Fibroblast of the aortic adventitia (primary cell): ENCODE measurements at regions not wholly inside any gene's neighbourhood (a gene's known extent, or its start where the extent isn't known, plus 50 kb on each side); places are given as distances from the start of the nearest gene placed in this dataset.

Source experiments
- DNase-seq: peaks from one replicate; pipeline ENCODE4 v3.0.0-alpha.2; 2010; ENCODE audit warnings: low read depth
- H3K4me3 ChIP-seq: 2 replicates; pipeline ENCODE4 v1.5.1; 2011; ENCODE audit warnings: low read depth, mild to moderate bottlenecking, control low read depth, low read length, moderate library complexity
- TF ChIP-seq, protein P1 (sequence below): IDR thresholded peaks from 2 replicates; pipeline ENCODE4 v1.5.1; 2011; ENCODE audit warnings: mild to moderate bottlenecking, low read length, control low read depth, inconsistent platforms; ENCODE audit not compliant: insufficient read depth

DNA sequence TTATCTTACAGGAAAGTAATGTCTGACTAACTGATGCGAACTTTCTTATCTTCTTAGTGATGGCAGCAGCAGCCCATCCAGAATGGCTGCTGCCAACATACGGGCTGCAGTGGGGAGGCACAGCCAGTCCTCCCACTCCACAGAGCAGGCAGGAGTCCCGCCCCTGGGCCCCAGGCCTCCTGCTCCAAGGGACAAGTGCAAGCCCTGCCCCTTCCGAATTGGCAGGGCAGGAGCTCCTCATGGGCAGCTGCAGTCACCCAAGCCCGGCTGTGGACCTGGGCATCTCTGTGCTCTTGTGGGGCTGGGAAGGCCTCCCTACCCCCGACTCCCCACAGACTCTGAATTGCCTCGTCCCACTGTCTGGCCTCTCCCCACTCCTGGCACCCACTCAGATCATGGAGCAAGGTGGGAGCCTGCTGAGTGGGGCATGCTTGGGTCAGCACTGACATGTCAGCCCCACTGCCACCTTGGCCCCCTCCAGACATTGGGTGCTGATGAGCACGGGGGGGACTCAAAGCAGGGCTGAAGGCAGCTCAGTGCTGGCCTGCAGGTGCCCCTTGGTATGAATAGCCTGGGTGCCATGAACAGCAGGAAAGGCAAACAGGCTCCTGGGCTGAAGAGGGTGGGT is 618.9 kb upstream of the KCNMB2 start:
- no peak for DNase-seq
- TF ChIP-seq, protein P1, sequence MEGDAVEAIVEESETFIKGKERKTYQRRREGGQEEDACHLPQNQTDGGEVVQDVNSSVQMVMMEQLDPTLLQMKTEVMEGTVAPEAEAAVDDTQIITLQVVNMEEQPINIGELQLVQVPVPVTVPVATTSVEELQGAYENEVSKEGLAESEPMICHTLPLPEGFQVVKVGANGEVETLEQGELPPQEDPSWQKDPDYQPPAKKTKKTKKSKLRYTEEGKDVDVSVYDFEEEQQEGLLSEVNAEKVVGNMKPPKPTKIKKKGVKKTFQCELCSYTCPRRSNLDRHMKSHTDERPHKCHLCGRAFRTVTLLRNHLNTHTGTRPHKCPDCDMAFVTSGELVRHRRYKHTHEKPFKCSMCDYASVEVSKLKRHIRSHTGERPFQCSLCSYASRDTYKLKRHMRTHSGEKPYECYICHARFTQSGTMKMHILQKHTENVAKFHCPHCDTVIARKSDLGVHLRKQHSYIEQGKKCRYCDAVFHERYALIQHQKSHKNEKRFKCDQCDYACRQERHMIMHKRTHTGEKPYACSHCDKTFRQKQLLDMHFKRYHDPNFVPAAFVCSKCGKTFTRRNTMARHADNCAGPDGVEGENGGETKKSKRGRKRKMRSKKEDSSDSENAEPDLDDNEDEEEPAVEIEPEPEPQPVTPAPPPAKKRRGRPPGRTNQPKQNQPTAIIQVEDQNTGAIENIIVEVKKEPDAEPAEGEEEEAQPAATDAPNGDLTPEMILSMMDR: no peak
- H3K4me3 ChIP-seq: no peak overlapping the region

DNA sequence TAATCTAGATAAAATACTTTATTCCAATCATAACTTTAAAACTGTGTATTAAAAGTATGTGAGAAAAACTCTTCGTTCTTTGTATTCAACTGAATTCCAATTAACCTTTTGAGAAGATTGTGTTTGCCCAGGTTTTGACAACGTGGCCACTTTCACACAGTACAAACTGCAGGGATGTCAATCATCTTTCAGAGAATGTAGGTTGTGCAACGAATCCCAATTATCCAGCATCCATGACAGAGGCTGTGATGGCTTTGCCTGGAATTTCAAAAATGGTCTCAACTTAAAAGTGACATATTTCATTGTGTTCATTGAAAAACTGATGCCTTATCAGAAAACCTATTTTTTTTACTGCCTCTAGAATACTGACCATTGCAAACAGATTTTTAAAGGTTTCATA is 615.1 kb upstream of the KCNMB2 start:
- no peak overlapping the region for H3K4me3 ChIP-seq
- no peak for DNase-seq
- TF ChIP-seq, protein P1: no peak

DNA sequence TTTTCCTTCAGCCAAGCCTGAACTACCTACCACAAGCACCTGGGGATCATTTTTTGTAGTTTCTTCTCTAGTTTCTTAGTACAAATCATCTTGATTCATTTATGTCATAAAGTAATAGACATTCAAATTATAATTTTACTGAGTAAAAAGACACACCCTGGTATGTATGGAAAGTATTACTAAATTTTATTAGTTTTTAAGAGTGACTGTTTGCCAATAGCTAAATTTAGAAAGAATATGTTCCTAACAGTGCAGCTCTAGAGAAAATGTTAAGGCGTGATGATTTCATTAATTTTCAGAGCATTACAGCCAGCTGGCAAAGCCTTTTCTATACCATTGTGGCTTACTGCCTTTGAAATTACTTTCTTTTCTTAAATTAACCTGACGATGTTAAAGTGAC is 612.0 kb upstream of the KCNMB2 start:
- no peak overlapping the region for H3K4me3 ChIP-seq
- no peak for DNase-seq
- TF ChIP-seq, protein P1: no peak

DNA sequence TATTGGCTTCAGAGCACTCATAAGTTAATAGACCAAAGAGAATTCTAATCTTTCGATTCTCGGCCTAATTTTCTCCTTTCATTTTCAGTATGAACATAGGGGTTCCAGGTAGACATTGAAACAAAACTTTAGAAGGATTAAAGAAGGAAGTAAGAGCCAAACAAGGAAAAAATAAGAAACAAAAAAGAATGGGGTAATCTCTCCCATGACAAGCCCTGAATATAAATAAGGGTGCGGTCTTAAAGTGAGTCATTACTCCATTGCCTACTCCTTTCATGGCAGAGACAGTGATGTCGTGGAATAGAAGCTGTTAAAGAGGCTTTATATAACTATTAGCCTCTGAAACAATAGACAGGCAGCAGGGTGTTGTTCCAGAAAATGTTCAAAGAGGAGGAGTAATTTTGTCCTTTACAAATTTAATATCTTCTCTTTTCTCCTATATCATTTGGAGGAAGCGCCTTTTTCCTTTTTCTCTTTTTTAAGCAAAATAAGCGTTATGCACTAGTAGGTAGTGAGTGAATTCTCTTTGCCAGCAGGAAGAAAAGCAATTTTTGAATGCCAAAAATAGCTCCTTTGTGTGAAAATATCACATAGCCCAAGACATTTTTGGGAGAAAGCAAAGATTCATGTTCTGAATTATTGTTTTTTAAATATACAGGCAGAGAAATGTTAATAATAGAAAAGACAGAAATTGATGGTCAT is 607.9 kb upstream of the KCNMB2 start:
- TF ChIP-seq, protein P1: no peak
- no peak overlapping the region for H3K4me3 ChIP-seq
- DNase-seq: peak; percentile 90

DNA sequence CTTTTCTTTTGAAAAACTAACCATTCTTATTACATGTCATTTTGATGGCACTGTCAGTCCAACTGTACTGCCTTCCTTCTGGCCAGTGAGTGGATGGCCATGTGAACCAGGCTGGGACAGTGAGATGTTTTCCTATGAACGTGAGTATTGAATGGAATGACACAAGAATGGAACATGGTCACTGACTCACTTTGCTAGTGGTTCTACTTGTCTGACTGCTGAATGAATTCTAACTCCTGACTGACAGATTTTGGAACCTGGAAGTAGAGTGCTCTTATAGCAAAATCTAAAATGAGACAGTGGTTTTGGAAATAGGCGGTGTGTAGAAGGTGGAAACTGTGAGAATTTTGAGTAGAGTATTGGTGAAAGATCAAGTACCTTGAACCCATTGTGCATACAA is 606.9 kb upstream of the KCNMB2 start:
- TF ChIP-seq, protein P1: no peak
- DNase-seq: peak; percentile 10
- no peak overlapping the region for H3K4me3 ChIP-seq

DNA sequence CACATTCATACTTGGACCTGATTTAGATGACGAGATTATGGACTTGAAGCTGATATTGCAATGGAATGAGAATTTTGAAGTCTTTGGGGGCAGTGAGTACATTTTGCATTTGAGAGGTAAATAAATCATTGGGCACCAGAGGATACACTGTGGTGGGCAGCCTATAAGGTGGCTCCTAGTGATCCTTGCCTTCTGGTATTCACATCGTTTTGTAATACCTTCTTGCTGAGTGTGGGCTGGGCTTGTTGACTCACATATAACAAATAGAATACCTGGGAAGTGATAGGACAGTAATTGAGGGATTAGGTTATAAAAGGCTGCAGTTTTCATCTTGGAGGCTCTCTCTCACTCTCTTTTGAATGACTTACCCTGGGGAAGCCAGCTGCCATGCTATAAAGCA is 605.5 kb upstream of the KCNMB2 start:
- no peak overlapping the region for H3K4me3 ChIP-seq
- peak; percentile 3 for DNase-seq
- TF ChIP-seq, protein P1: no peak
